Loucy (cell line): ENCODE measurements at regions not wholly inside any gene's neighbourhood (a gene's known extent, or its start where the extent isn't known, plus 50 kb on each side); places are given as distances from the start of the nearest gene placed in this dataset.

ENCODE experiments used
- EZH2phosphoT487 ChIP-seq: fragments of 200-600 bp; IDR thresholded peaks from 2 replicates; pipeline ENCODE4 v1.6.1; 2018; ENCODE audit warnings: antibody characterized with exemption, mild to moderate bottlenecking, moderate library complexity, borderline replicate concordance
- TF ChIP-seq, protein P1 (sequence below): fragments of 200-600 bp; sonication (generic); conservative IDR thresholded peaks from 2 replicates; pipeline ENCODE4 v1.5.1; 2014; ENCODE audit warnings: mild to moderate bottlenecking, antibody characterized with exemption, low read length

DNA sequence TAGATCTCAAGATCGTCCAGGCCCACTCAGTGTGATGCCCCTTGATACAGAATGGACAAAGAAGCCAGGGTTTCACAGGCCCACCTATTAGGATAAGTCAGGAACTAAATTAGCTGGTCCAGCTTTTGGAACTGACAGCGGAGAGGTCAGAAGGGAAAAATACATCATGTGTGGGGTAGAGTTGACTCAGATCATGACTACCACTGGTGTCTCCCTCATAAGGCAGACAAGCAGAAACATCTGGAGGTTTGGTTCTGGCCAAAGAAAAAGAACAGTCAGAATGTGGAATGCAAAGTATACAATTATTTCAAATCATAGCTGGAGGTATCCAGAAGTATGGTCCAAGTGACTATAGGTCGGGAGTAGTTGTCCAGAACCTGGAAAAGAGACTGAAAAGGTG lies 621.1 kb upstream of the CELF2 start:
- TF ChIP-seq, protein P1, sequence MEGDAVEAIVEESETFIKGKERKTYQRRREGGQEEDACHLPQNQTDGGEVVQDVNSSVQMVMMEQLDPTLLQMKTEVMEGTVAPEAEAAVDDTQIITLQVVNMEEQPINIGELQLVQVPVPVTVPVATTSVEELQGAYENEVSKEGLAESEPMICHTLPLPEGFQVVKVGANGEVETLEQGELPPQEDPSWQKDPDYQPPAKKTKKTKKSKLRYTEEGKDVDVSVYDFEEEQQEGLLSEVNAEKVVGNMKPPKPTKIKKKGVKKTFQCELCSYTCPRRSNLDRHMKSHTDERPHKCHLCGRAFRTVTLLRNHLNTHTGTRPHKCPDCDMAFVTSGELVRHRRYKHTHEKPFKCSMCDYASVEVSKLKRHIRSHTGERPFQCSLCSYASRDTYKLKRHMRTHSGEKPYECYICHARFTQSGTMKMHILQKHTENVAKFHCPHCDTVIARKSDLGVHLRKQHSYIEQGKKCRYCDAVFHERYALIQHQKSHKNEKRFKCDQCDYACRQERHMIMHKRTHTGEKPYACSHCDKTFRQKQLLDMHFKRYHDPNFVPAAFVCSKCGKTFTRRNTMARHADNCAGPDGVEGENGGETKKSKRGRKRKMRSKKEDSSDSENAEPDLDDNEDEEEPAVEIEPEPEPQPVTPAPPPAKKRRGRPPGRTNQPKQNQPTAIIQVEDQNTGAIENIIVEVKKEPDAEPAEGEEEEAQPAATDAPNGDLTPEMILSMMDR, result no peak
- TF ChIP-seq EZH2phosphoT487, result no peak
